Endometrial microvascular endothelial cells (primary cell): ENCODE measurements at regions not wholly inside any gene's neighbourhood (a gene's known extent, or its start where the extent isn't known, plus 50 kb on each side); places are given as distances from the start of the nearest gene placed in this dataset.

Experiments
- in situ Hi-C: cut with HindIII; loops from 2 replicates; pipeline ENCODE4 v1.10.0; 2017; ENCODE audit warnings: low sequenced_read_pairs, low pct_unique_long_range_greater_than_20kb; ENCODE audit errors: inconsistent ontology term

DNA sequence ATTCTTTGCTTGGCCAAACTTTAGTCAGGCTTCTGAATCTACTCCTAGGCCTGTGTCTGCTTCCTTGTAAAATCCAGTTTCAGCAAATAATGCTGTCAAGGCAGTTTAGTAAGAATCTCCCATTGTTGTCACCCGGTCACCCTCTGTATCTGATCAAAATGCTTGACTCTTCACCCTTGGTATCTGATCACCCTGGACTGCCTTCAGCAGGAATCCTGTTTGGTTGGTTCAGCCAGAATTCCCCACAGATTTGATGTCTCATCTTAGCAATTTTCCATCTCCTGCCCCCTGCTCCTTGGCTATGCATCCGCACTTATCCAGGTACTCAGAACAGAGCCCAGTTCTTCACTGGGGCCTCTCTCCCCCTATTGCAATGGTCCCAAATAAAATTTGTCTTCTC is 172.4 kb upstream of the UBL3 start:
- in situ Hi-C loops, result no loop called here

DNA sequence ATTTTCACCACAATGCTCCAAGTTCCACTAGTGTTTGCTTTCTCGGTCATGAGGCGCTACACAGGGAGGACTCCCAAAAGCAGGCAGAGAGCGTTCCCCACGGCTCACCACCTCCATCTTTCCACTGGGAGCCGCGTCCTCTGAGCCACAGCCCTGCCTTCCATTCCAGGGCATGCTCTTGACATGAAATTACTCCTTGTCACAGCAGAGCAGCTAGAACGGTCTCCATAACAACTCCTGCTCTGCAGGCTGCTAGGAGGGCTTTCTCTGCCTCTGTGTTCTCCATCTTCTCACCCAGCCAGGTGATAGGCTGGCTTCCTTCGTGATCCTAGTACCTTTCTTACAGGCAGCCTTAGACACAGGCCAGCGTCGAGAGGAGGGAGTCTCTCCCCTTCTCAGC is 171.8 kb upstream of the UBL3 start:
- in situ Hi-C loops, result no loop called here

DNA sequence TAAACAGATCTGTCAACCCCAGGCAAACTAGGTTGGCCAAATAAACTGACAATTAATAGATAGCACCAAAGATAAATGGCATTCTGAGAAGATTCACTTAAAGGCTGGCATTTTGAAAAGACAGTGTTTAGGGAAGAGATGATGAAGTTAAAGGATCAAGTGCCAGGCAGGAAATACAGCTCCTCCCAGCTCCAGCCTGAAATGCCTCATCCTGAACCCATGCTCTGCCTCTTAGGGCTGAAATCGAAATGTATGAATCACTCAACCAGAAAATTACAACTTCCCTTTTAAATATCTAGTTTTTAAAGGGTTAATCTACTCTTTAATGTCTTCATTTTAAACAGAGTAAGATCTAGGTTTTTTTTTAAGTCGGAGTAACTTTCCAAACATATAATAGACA is 171.2 kb upstream of the UBL3 start:
- in situ Hi-C loops, result no loop called here

DNA sequence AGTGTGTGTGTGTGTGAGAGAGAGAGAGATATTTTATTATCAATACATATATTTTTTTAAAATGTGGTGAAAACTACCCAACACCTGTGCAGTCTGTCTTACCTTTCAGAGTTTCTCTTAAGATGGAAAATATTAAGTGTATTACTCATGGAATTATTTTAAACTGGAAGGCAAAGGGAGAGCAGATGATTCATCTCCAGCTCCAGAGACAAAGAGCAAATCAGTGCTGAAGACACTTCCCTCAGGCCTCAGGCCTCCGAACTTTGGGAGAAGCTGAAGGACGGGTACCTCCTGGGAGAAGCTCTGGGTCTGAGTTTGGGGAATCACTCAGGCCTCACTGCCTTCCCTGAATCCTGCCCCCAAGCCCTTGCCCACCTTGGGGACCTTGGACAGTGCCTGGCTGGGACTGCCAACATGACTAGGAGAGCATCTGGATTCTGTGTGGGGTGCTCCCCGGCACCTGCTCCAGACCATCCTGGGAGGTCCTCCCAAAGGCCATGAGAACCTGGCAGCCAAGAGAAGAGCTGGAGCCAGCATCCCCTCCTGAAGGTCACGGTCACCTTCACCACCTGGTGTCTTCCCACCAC is 170.4 kb upstream of the UBL3 start:
- in situ Hi-C loops, result no loop called here

DNA sequence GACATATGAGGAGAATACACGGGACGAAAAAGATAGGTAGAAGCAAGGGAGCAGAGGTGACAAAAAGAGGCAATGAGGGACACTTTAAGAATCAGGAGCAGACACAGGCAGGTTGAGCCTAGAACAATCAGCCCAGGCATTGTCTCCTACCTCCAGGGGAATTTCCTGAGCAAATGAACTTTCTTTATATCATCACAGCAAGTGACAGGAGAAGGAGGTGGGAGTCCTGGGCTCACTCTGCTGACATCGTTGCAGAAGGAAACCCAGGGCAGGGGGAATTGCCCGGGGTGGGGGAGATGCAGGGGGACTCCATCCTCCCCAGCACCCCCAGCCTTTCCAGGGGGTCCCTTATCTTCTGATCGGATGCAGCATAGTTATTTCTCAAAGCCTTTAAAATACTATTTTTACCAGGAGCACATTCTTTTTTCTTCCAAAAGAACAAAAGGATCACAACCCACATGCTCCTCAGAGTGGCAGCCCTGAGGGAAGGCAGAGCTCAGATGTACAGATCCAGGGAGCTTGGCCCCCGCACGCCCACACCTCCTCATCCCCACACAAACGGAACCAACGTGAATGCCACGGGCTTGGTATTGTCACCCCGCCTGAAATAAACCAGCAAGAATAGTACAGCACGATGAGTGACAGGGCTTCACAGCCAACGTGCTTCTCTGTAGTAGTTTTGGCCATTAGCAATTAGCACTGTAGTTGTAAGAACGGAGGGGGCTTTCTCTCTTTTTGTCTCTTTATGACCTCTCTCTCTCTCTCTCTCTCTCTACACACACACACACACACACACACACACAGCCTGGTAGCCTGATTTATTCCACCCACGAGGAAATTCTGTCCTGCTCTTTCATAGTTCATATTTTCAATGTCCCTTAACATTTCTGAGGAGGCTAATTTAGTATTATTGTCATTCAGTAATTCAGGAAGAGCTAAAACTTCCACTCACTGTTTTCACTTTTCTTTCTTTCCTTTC is 169.5 kb upstream of the UBL3 start:
- in situ Hi-C loops, result no loop called here

DNA sequence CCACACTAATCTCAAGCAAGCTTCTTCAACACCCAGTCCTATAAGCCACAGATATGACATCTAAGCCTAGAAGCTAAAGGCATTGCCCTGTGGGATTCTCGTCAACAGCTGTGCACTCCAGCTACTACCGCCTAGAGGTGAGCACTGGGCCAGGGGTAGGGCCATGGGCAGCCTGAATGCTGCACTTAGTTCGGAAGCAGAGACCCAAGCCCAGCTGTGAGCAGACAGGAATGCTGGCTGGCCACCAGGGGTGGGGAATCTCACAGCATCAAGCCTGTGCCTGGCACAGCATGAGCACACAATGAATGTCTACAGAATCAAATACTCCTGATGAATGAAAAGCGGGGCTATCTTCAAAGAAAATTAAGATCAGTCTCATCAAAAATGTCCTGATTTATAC is 167.5 kb upstream of the UBL3 start:
- in situ Hi-C loops, result no loop called here

DNA sequence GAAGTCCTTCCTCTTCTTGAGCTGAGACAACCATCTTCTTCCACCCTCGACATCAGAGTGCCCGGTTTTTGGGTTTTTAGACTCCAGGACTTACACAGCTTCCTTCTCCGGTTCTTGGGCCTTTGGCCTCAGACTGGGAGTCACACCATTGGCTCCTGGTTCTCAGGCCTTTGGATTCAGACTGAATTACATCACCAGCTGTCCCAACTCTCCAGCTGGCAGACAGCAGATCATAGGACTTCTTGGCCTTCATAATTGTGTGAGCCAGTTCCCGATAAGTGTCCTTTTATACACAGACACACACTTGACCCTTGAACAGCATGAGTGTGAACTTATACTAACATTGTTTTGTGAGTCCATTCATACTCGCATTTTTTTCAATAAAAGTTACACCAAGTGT is 166.0 kb upstream of the UBL3 start:
- in situ Hi-C loops, result no loop called here

DNA sequence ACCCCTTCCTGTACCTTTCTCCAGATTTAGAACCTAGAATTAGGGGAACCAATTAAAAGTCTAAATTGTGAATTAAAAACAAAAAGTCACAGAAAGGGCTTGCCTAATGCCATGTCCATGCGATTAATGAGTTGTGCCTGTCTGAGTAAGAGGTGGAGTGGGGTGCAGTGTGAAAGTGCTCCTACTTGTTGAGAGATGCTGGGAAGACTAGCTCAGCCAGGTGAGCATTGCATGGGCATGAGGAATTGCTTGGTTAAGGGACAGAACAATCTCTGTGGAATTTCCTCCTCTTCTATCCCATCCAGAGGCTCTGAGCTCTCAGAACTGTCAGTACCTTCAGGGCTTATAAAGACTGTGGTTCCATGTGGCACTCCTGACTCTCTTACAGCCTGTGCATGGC is 159.0 kb upstream of the UBL3 start:
- in situ Hi-C loops, result no loop called here

DNA sequence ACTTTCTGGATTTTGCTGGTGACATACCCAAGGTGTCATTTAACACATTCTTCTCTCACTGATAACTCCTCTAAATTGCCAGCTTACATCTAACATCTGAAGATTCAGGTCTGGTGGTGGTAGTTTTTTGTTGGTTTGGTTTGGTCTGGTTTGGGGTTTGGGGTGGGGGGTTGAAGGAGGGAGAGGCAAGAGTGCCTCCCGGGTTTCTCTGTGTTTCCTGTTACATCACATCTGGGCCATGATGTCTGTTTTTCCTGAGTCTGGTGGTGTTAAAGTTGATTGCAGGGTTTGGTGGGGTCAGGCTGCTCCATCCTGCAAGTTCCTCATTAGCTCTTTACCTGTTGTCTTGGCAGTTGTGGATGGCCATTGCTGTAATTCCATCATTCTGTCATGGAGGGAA is 155.8 kb upstream of the UBL3 start:
- in situ Hi-C loops, result no loop called here

DNA sequence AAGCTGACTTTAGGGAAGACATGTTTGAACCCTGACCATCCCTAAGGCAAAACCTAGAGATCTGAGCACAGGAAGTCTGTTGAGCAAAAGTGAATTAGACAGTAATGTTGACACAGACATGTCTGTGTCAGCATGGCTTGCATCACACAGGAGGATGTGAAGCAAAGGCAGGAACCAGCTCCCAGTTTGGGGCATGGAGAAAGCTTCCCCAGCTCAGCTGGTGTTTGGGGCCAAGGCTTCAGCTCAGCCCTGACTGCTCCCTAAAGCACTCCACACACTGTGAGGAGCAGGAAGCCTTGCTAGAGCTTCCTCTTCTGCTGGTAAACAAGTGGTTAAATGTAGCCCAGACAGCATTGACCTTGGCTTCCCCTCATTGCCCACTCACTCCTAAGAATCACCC is 153.8 kb upstream of the UBL3 start:
- in situ Hi-C loops, result no loop called here

DNA sequence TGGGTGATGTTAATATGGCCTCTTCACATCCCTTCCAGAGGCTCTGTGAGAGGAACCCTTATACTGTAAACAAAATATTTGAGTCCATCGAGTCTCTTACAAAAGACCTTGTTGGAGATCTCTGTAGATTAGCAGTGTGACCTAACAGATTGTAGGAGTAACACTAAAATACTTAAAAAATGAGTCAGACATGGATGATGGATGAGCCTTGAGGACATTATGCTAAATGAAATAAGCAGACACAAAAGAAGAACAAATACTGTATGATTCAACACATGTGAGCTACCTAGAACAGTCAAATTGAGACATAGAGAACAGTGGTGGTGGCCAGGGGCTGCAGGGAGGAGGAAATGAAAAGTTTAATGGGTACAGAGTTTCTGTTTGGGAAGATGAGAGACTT is 152.2 kb upstream of the UBL3 start:
- in situ Hi-C loops, result no loop called here

DNA sequence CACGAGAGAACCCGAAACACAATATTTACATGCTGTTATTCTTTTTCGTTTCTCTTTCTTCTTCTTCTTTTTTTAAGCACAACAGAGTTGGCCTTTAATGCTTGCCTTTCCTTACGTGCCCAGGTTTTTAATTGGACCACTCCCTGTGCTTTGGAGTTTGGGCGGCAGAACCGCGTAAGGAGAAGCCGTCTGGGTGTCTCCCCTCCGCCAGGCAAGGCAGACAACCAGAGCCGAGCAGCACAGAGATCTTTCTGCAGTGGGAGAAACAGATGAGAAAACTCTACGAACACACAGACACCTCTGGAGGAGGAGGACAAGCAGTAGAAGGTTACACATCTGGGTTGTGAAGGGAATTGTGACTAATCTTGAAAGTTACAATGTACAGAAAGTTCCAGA is 150.0 kb upstream of the UBL3 start:
- in situ Hi-C loops, result no loop called here

DNA sequence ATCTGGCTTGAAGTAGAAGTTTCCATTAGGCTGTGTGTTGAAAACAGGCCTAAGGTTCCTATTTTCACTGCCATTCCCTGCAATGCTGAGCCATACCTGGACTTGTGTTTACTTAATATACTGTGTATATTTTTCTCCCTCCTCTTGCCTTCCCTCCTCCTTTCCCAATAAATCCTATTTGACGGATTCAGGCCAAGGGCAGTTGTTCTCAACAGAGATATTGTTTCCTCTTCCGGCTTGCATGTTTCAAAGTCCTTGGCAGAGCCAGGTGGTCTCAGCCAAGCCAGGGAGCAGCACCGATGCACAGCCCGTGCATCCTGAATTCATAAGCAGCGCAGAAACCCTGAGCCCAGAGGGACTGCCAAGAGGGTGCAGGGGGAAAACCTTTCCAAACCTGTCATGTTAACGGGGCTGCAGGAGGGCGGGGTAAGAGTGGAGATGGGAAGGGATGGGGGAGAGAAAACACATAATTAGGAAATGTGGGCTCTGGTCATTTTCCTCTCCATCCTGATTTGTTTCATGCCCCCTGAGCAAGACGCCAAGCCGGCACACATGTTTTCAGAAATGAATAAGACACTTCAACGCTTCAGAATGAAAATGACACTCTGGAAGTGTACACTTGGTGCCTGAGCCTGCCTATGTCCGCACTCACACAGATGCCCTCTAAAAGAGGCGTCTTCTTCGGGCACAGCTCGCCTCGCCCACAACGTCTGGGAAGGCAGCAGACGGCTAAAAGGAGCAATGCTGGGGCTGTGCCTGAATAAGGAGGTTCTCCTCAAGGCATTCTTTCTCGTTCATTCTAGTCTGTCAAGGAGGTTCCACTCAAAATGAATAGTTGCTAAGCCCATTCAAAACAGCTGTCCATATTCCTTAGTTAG is 149.3 kb upstream of the UBL3 start:
- in situ Hi-C loops, result no loop called here

DNA sequence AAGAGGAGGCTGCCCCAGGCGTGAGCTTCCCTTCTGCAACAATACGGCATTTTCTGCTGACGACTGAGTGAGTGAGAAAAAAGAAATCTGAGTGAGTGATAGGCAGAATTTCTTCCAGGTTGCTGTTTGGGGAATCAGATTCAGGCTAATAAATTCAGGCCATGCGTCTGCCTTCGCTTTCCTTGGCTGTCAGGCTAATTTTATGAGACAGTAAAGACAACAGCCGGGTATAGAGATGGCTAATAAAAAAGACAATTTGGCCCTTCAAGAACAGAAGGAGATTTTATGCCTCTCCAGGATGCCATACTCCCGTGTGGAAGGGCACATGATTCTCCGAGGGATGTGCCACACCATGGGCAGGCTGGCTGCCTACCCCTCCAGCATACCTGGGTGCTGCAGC is 145.9 kb upstream of the UBL3 start:
- in situ Hi-C loops, result no loop called here

DNA sequence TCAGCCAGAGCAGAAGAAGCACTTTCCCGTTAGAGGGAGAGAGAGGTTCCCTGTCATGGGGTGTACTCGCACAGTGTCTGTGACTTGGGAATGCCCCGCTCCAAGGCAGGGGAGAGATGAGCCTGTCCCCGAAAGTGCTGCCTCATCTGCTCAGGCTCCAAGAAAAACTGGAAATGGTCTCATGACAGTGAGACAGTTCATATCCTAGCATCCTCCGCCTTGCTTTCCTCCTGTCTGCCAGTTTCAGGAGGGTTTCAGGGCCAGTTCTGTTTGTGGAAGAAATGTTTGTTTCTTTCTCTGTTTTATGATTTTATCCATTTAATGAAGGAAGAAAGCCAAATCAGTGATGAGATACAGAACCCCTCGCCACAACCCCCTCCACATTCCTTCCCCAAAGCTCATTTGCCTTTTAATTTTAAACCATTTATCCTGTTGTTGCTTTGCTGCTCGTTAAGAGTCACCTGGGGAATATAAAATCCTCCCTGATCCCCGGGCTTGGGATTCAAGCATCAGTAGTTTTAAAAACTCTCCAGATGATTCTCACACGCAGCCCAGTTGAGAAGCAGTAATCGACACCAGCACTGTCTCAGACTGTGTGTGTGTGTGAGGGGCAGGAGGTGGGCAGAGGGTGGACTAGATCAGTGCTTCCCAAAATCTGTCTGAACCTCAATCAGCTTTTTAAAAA is 144.6 kb upstream of the UBL3 start:
- in situ Hi-C loops, result no loop called here

DNA sequence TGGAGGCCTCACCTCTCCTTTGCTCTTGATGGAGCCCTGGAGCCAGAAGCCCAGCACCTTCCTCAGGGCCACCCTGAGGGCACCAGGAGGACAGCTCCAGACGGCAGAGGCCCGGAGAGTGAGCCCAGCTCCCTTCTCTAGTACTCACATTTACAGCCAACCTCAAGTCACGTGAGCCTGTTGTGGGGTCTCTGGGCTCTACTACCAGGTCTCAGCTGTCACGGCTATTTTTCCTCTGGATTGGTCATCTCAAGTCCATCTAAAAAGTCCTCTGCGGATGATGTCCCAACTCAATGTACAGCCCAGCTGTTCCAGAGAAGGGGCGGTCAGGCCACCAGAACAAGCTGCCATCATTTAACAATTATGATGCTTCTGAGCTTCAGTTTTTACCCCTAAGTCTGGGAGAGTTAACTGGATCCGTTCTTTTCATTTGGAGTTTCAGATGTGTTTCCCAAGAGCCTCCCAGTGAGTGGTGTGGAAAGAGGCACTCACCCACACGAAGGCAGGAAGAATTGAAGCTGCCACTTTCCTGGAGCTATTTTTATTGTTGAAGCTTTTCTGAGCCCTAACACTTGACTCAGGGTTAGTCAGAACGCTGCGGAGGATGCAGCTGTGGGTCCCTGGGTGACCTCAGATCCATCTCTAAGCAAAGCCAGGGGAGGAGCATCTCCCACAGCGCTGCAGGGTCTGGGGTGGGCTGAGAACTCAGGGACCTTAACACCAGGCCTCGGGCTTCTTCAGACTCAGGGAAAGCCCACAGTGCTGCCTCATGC is 143.5 kb upstream of the UBL3 start:
- in situ Hi-C loops, result no loop called here

DNA sequence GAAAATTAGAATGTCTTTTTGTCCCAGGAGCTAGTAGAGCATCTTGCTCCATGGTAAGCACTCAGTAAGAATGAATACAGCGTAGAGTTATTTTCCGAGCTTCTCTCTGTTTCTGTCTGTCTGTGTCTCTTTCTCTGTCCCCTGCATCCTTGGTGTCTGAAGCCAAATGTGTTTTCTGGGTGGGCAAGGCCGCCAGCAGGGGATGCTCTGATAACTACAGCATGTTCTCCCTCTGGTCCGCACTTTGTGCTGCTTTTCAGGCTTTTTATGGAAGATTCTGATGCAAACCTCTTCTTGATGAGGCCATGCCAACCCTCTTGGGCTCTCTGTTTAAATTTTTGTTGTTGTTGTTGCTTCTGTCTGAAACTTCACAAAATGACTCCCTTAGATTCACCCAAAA is 142.8 kb upstream of the UBL3 start:
- in situ Hi-C loops, result no loop called here

DNA sequence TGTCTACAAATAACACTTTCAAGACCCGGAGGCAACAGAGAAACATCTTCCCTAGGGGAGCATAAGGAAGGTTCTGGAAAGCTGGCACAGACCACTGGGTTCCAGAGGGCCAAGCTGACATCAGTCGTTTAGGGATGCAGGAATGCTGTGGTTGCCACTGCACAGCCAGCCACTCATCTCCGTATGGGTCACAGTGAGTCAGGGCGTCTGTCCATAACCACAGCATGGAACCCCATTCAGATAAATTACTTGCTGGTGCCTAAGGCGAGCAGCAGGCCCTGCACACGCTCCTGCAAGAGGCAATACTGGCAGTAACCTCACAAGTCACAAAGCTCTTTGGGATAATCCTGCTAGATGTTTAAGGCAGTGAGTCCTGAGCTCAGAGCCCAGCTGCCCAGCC is 140.9 kb upstream of the UBL3 start:
- in situ Hi-C loops, result no loop called here
